ENCODE measurements at regions not wholly inside any gene's neighbourhood (a gene's known extent, or its start where the extent isn't known, plus 50 kb on each side); places are given as distances from the start of the nearest gene placed in this dataset.
"Not testable (repeated sequence)": the region's sequence is repeated elsewhere in the genome, so short reads cannot be mapped to it uniquely, and the experiment has no call there.

DNA sequence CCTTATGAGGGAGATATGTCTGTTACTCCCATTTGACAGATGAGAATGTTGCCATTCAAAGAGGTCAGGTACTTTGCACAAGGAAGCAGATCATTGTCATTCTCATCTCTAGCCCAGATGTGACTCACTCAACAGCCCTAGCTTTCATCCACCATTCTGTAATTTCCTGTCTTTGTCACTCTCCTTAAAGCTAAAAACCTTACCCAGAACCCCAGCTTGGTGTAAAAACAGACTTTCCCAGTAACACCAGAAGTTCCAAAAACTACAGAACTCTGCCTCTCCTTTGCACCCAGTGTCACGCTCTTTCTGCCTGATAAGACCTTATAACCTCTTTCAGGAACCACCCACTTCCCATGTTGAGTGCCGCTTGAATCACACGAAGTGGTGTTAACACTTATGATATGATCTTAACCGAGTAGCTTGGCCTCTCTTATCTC is 89.1 kb upstream of the SP4 start:
- no peaks in the 10 kb centered on the region for H3K9me3 ChIP-seq (ENCODE audit: low read length)
- no peak for DNase-seq (ENCODE audit: low spot score)
- H3K36me3 ChIP-seq (ENCODE audit: insufficient read depth, low read length) = no peaks in the 10 kb centered on the region
- no peaks in the 10 kb centered on the region for H3K4me1 ChIP-seq (ENCODE audit: insufficient read depth, low read length, poor library complexity, severe bottlenecking)
- H3K79me2 ChIP-seq (ENCODE audit: insufficient read depth, low read depth, low read length) = no peaks in the 10 kb centered on the region
- H3K4me3 ChIP-seq (ENCODE audit: low read depth, low read length, poor library complexity, severe bottlenecking) = no peak overlapping the region
- ChIA-PET POLR2A (interaction anchor here (0.7 kb wide), 1 partner anchor 886 kb away, joined by 3 read pairs; no protein-coding TSS in a partner anchor), CTCF (ENCODE audit: unreplicated experiment) (no interaction called here)
- no peak for TF ChIP-seq EZH2phosphoT487 (IDR thresholded peaks at IDR 0.05; ENCODE audit: borderline replicate concordance, low read depth, low read length)
- TF ChIP-seq, protein P1, sequence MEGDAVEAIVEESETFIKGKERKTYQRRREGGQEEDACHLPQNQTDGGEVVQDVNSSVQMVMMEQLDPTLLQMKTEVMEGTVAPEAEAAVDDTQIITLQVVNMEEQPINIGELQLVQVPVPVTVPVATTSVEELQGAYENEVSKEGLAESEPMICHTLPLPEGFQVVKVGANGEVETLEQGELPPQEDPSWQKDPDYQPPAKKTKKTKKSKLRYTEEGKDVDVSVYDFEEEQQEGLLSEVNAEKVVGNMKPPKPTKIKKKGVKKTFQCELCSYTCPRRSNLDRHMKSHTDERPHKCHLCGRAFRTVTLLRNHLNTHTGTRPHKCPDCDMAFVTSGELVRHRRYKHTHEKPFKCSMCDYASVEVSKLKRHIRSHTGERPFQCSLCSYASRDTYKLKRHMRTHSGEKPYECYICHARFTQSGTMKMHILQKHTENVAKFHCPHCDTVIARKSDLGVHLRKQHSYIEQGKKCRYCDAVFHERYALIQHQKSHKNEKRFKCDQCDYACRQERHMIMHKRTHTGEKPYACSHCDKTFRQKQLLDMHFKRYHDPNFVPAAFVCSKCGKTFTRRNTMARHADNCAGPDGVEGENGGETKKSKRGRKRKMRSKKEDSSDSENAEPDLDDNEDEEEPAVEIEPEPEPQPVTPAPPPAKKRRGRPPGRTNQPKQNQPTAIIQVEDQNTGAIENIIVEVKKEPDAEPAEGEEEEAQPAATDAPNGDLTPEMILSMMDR (conservative IDR thresholded peaks at IDR 0.05; ENCODE audit: low read length) = no peak
- no peaks in the 10 kb centered on the region for H3K9me2 ChIP-seq (ENCODE audit: insufficient read depth, low read length)
- H3K4me2 ChIP-seq (ENCODE audit: low read length) = no peak overlapping the region
- no peak overlapping the region for H3K27ac ChIP-seq (ENCODE audit: low read depth, low read length, poor library complexity, severe bottlenecking)
- no peaks in the 10 kb centered on the region for H4K20me1 ChIP-seq (ENCODE audit: insufficient read depth, low read length)
- intact Hi-C loops (cut with micrococcal nuclease; ENCODE audit: unreplicated experiment) = no loop called here
- H2AFZ ChIP-seq (ENCODE audit: low read length) = no peak overlapping the region
- no TSS peak for BruUV-seq (replicated peaks)

DNA sequence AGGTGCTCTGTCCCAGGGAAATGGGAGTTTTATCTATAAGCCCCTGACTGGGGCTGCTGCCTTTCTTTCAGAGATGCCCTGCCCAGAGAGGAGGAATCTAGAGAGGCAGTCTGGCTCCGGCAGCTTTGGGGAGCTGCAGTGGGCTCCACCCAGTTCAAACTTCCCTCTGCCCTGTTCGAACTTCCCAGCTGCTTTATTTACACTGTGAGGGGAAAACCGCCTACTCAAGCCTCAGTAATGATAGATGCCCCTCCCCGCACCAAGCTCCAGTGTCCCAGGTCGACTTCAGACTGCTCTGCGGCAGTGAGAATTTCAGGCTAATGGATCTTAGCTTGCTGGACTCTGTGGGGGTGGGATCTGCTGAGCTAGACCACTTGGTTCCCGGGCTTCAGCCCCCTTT is 83.0 kb upstream of the SP4 start:
- H2AFZ ChIP-seq (ENCODE audit: low read length); H3K79me2 ChIP-seq (ENCODE audit: insufficient read depth, low read depth, low read length); CTCF ChIA-PET (ENCODE audit: unreplicated experiment); H3K4me1 ChIP-seq (ENCODE audit: insufficient read depth, low read length, poor library complexity, severe bottlenecking); H3K4me2 ChIP-seq (ENCODE audit: low read length); H3K9me3 ChIP-seq (ENCODE audit: low read length); H4K20me1 ChIP-seq (ENCODE audit: insufficient read depth, low read length); DNase-seq (ENCODE audit: low spot score); intact Hi-C loops (cut with micrococcal nuclease; ENCODE audit: unreplicated experiment); H3K4me3 ChIP-seq (ENCODE audit: low read depth, low read length, poor library complexity, severe bottlenecking); POLR2A ChIA-PET; H3K27ac ChIP-seq (ENCODE audit: low read depth, low read length, poor library complexity, severe bottlenecking); BruUV-seq (replicated peaks); H3K9me2 ChIP-seq (ENCODE audit: insufficient read depth, low read length); H3K36me3 ChIP-seq (ENCODE audit: insufficient read depth, low read length): not testable (repeated sequence)

DNA sequence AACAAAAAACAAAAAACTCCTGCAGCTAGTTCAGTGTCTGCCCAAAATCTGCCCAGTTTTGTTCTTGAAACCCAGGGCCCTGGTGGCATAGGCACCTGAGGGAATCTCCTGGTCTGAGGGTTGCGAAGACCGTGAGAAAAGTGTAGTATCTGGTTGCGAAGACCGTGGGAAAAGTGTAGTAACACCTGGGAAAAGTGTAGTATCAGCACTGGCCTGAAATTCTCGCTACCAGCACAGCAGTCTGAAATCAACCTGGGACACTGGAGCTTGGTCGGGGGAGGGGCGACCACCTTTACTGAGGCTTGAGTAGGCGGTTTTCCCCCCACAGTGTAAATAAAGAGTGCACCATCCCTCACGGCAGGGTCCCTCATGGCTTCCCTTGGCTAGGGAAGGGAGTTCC is 82.5 kb upstream of the SP4 start:
- no peaks in the 10 kb centered on the region for H4K20me1 ChIP-seq (ENCODE audit: insufficient read depth, low read length)
- no peaks in the 10 kb centered on the region for H3K79me2 ChIP-seq (ENCODE audit: insufficient read depth, low read depth, low read length)
- H3K4me2 ChIP-seq (ENCODE audit: low read length) = no peak overlapping the region
- H3K4me3 ChIP-seq (ENCODE audit: low read depth, low read length, poor library complexity, severe bottlenecking) = no peak overlapping the region
- H2AFZ ChIP-seq (ENCODE audit: low read length) = no peak overlapping the region
- CTCF ChIA-PET (ENCODE audit: unreplicated experiment) = no interaction called here
- intact Hi-C loops (cut with micrococcal nuclease; ENCODE audit: unreplicated experiment) = no loop called here
- H3K4me1 ChIP-seq (ENCODE audit: insufficient read depth, low read length, poor library complexity, severe bottlenecking) = no peaks in the 10 kb centered on the region
- DNase-seq (ENCODE audit: low spot score) = no peak
- no peak overlapping the region for H3K27ac ChIP-seq (ENCODE audit: low read depth, low read length, poor library complexity, severe bottlenecking)
- H3K36me3 ChIP-seq (ENCODE audit: insufficient read depth, low read length) = no peaks in the 10 kb centered on the region
- no TSS peak for BruUV-seq (replicated peaks)
- TF ChIP-seq, protein P1 (conservative IDR thresholded peaks at IDR 0.05; ENCODE audit: low read length) = no peak
- TF ChIP-seq EZH2phosphoT487 (IDR thresholded peaks at IDR 0.05; ENCODE audit: borderline replicate concordance, low read depth, low read length) = no peak
- POLR2A ChIA-PET = interaction anchor here (0.6 kb wide), 1 partner anchor 498 kb away, joined by 4 read pairs; no protein-coding TSS in a partner anchor
- no peaks in the 10 kb centered on the region for H3K9me3 ChIP-seq (ENCODE audit: low read length)
- H3K9me2 ChIP-seq (ENCODE audit: insufficient read depth, low read length) = no peaks in the 10 kb centered on the region

All from OCI-LY7 (cell line).